ENCODE measurements at regions not wholly inside any gene's neighbourhood (a gene's known extent, or its start where the extent isn't known, plus 50 kb on each side); places are given as distances from the start of the nearest gene placed in this dataset.
"Not testable (repeated sequence)": the region's sequence is repeated elsewhere in the genome, so short reads cannot be mapped to it uniquely, and the experiment has no call there.

- intact Hi-C loops (cut with DNase I) = no loop called here
- no peak for DNase-seq (ENCODE audit: low spot score)
These were observed 452.7 kb upstream of the ADGRB3 start for GRCh38 chr6:68182386-68182785.

- intact Hi-C loops (cut with DNase I); DNase-seq (ENCODE audit: low spot score): not testable (repeated sequence)
These were observed 454.1 kb upstream of the ADGRB3 start for GRCh38 chr6:68181027-68181426.

GRCh38 chr6:68173616-68174015 is 461.5 kb upstream of the ADGRB3 start:
- DNase-seq (ENCODE audit: low spot score) = no peak
- intact Hi-C loops (cut with DNase I) = no loop called here

- no peak for DNase-seq (ENCODE audit: low spot score)
- intact Hi-C loops (cut with DNase I) = no loop called here
These were observed 465.2 kb upstream of the ADGRB3 start for GRCh38 chr6:68169922-68170321.

- intact Hi-C loops (cut with DNase I) = no loop called here
- DNase-seq (ENCODE audit: low spot score) = no peak
These were observed 467.5 kb upstream of the ADGRB3 start for GRCh38 chr6:68167604-68168003.

- DNase-seq (ENCODE audit: low spot score) = peak; percentile 56
- intact Hi-C loops (cut with DNase I) = not testable (repeated sequence)
These were observed 474.3 kb upstream of the ADGRB3 start for GRCh38 chr6:68160812-68161211.

GRCh38 chr6:68160348-68160747 is 474.7 kb upstream of the ADGRB3 start:
- no peak for DNase-seq (ENCODE audit: low spot score)
- intact Hi-C loops (cut with DNase I) = no loop called here

GRCh38 chr6:68159433-68159832 is 475.6 kb upstream of the ADGRB3 start:
- intact Hi-C loops (cut with DNase I) = no loop called here
- DNase-seq (ENCODE audit: low spot score) = no peak

GRCh38 chr6:68158256-68158655 is 476.8 kb upstream of the ADGRB3 start:
- DNase-seq (ENCODE audit: low spot score) = no peak
- intact Hi-C loops (cut with DNase I) = no loop called here

- intact Hi-C loops (cut with DNase I) = no loop called here
- DNase-seq (ENCODE audit: low spot score) = no peak
These were observed 490.4 kb upstream of the ADGRB3 start for GRCh38 chr6:68144667-68145066.

GRCh38 chr6:68141190-68141589 is 493.9 kb upstream of the ADGRB3 start:
- no peak for DNase-seq (ENCODE audit: low spot score)
- intact Hi-C loops (cut with DNase I) = no loop called here

- intact Hi-C loops (cut with DNase I) = no loop called here
- DNase-seq (ENCODE audit: low spot score) = no peak
These were observed 496.0 kb upstream of the ADGRB3 start for GRCh38 chr6:68139130-68139529.

- intact Hi-C loops (cut with DNase I) = no loop called here
These were observed 500.3 kb upstream of the ADGRB3 start for GRCh38 chr6:68134796-68135195.

GRCh38 chr6:68128211-68128610 is 506.9 kb upstream of the ADGRB3 start:
- DNase-seq (ENCODE audit: low spot score) = no peak
- intact Hi-C loops (cut with DNase I) = no loop called here

More at GRCh38 chr6:68134796-68135195, 500.3 kb upstream of the ADGRB3 start:
- no peak for DNase-seq (ENCODE audit: low spot score)

- intact Hi-C loops (cut with DNase I) = no loop called here
- DNase-seq (ENCODE audit: low spot score) = no peak
These were observed 508.0 kb upstream of the ADGRB3 start for GRCh38 chr6:68127074-68127473.

- intact Hi-C loops (cut with DNase I) = no loop called here
- no peak for DNase-seq (ENCODE audit: low spot score)
These were observed 508.9 kb upstream of the ADGRB3 start for GRCh38 chr6:68126089-68126749.

- DNase-seq (ENCODE audit: low spot score); intact Hi-C loops (cut with DNase I): not testable (repeated sequence)
These were observed 512.1 kb upstream of the ADGRB3 start for GRCh38 chr6:68122975-68123374.

- intact Hi-C loops (cut with DNase I) = no loop called here
- no peak for DNase-seq (ENCODE audit: low spot score)
These were observed 513.0 kb upstream of the ADGRB3 start for GRCh38 chr6:68122032-68122431.

- DNase-seq (ENCODE audit: low spot score); intact Hi-C loops (cut with DNase I): not testable (repeated sequence)
These were observed 514.1 kb upstream of the ADGRB3 start for GRCh38 chr6:68120954-68121353.

GRCh38 chr6:68114463-68115047 is 520.5 kb upstream of the ADGRB3 start:
- DNase-seq (ENCODE audit: low spot score) = no peak
- intact Hi-C loops (cut with DNase I) = no loop called here

- no peak for DNase-seq (ENCODE audit: low spot score)
- intact Hi-C loops (cut with DNase I) = no loop called here
These were observed 526.7 kb upstream of the ADGRB3 start for GRCh38 chr6:68108233-68108835.
